CD8-positive, alpha-beta memory T cell (primary cell): ENCODE measurements at regions not wholly inside any gene's neighbourhood (a gene's known extent, or its start where the extent isn't known, plus 50 kb on each side); places are given as distances from the start of the nearest gene placed in this dataset.
"Not testable (repeated sequence)": the region's sequence is repeated elsewhere in the genome, so short reads cannot be mapped to it uniquely, and the experiment has no call there.

Source experiments
- CTCF ChIA-PET: fragments of 350-600 bp; sonication (Branson Sonifier 250); formaldehyde crosslinking; loops from one replicate; lab custom pipeline; 2021; ENCODE audit warnings: antibody characterized with exemption; lab: Charles Lee
- POLR2A ChIA-PET: fragments of 350-600 bp; sonication (Branson Sonifier 250); formaldehyde crosslinking; loops from one replicate; lab custom pipeline; 2021; ENCODE audit warnings: antibody characterized with exemption; lab: Charles Lee
- DNase-seq, 5 donors: peaks; one replicate each; pipeline versions ENCODE4 v3.0.0 to v3.0.0-alpha.2; 2020 to 2022; ENCODE audit warnings: mixed read lengths in 1 of 5
- H3K27ac ChIP-seq: one replicate; pipeline ENCODE4 v1.7.0; 2013; ENCODE audit warnings: low read depth, mild to moderate bottlenecking, low read length, moderate library complexity
- H3K27me3 ChIP-seq: 2 replicates; pipeline ENCODE4 v1.7.0; 2013; ENCODE audit warnings: low read length, mild to moderate bottlenecking; ENCODE audit not compliant: insufficient read depth, poor library complexity, severe bottlenecking
- H3K36me3 ChIP-seq: 2 replicates; pipeline ENCODE4 v1.7.0; 2013; ENCODE audit warnings: mild to moderate bottlenecking, low read length, moderate library complexity; ENCODE audit not compliant: insufficient read depth
- H3K4me1 ChIP-seq: 2 replicates; pipeline ENCODE4 v1.7.0; 2013; ENCODE audit warnings: mild to moderate bottlenecking, low read length, moderate library complexity; ENCODE audit not compliant: insufficient read depth
- H3K4me3 ChIP-seq: 2 replicates; pipeline ENCODE4 v1.7.0; 2013; ENCODE audit warnings: mild to moderate bottlenecking, low read length
- H3K9me3 ChIP-seq: 2 replicates; pipeline ENCODE4 v1.7.0; 2013; ENCODE audit warnings: mild to moderate bottlenecking, low read length
- H3K27ac Mint-ChIP-seq, 8 donors: one replicate each; pipeline ENCODE4 v1.8.0; 2020 to 2021; ENCODE audit warnings: mixed read lengths in 8 of 8, mild to moderate bottlenecking in 6 of 8, inconsistent platforms in 3 of 8, moderate library complexity in 3 of 8
- H3K27me3 Mint-ChIP-seq, 2 donors: one replicate each; pipeline ENCODE4 v1.8.0; 2020 to 2021; ENCODE audit warnings: mixed read lengths in 2 of 2, mild to moderate bottlenecking in 1 of 2, moderate library complexity in 1 of 2
- H3K36me3 Mint-ChIP-seq, 3 donors: one replicate each; pipeline ENCODE4 v1.8.0; 2020 to 2021; ENCODE audit warnings: mixed read lengths in 3 of 3, inconsistent platforms in 1 of 3, mild to moderate bottlenecking in 1 of 3
- H3K4me1 Mint-ChIP-seq, 3 donors: one replicate each; pipeline ENCODE4 v1.8.0; 2020 to 2021; ENCODE audit warnings: mixed read lengths in 3 of 3, inconsistent platforms in 1 of 3, mild to moderate bottlenecking in 1 of 3
- H3K4me3 Mint-ChIP-seq, 7 donors: one replicate each; pipeline ENCODE4 v1.8.0; 2020 to 2021; ENCODE audit warnings: mixed read lengths in 7 of 7, mild to moderate bottlenecking in 6 of 7, moderate library complexity in 4 of 7, inconsistent platforms in 2 of 7
- H3K9me3 Mint-ChIP-seq, 5 donors: one replicate each; pipeline ENCODE4 v1.8.0; 2020 to 2022; ENCODE audit warnings: mixed read lengths in 5 of 5, mild to moderate bottlenecking in 3 of 5, moderate library complexity in 2 of 5, inconsistent platforms in 1 of 5

- H3K27me3 ChIP-seq = no peaks in the 10 kb centered on the region
- ChIA-PET POLR2A (no interaction called here), CTCF (no interaction called here)
Measured at GRCh38 chr15:92763459-92763858, 107.9 kb upstream of the FAM174B start.

DNA sequence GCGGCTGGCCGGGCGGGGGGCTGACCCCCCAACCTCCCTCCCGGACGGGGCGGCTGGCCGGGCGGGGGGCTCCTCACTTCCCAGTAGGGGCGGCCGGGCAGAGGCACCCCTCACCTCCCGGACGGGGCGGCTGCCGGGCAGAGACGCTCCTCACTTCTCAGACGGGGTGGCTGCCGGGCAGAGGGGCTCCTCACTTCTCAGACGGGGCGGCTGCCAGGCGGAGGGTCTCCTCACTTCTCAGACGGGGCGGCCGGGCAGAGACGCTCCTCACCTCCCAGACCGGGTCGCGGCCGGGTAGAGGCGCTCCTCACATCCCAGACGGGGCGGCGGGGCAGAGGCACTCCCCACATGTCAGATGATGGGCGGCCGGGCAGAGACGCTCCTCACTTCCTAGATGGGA lies 112.6 kb upstream of the FAM174B start:
- H3K36me3 ChIP-seq, H3K27me3 Mint-ChIP-seq, DNase-seq, H3K4me1 Mint-ChIP-seq, CTCF ChIA-PET, POLR2A ChIA-PET, H3K27me3 ChIP-seq, H3K9me3 ChIP-seq, H3K4me3 ChIP-seq, H3K4me1 ChIP-seq, H3K27ac ChIP-seq, H3K9me3 Mint-ChIP-seq, H3K36me3 Mint-ChIP-seq, H3K4me3 Mint-ChIP-seq, H3K27ac Mint-ChIP-seq: not testable (repeated sequence)

More at GRCh38 chr15:92763459-92763858, 107.9 kb upstream of the FAM174B start:
- H3K27ac ChIP-seq = no peak overlapping the region
- H3K9me3 ChIP-seq = no peaks in the 10 kb centered on the region
- no peak for DNase-seq
- Mint-ChIP-seq H3K4me3 (no peak overlapping the region), H3K27ac (no peak overlapping the region), H3K36me3 (peaks cover 0 to 1% (median 0%) of the 10 kb centered on the region in 3 donors), H3K9me3 (peaks cover 0 to 7% (median 2%) of the 10 kb centered on the region in 5 donors), H3K4me1 (no peaks in the 10 kb centered on the region), H3K27me3 (peaks cover 0 to 3% of the 10 kb centered on the region in 2 donors)
- H3K4me1 ChIP-seq = no peaks in the 10 kb centered on the region
- no peaks in the 10 kb centered on the region for H3K36me3 ChIP-seq
- H3K4me3 ChIP-seq = no peak overlapping the region

DNA sequence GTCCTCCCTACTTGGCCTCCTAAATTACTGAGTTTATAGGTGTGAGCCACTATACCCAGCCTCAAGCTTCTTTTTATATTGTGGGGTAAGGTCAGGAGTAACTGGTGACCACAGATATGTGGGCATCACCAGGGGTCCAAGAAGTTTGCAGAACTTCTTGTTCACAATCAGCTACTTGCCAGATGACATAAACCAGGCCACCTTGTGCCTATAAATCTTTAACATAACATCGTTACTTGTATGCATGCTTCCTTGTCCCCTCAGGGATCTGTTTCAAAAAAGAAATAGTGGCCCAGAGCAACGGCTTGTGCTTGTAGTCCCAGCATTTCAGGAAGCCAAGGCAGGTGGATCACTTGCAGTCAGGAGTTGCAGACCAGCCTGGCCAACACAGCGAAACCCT lies 115.1 kb upstream of the FAM174B start:
- Mint-ChIP-seq H3K4me1 (no peaks in the 10 kb centered on the region), H3K36me3 (no peaks in the 10 kb centered on the region), H3K9me3 (no peaks in the 10 kb centered on the region), H3K4me3 (no peak overlapping the region), H3K27me3 (no peaks in the 10 kb centered on the region), H3K27ac (no peak overlapping the region)
- DNase-seq = no peak
- no peaks in the 10 kb centered on the region for H3K36me3 ChIP-seq
- ChIA-PET CTCF (no interaction called here), POLR2A (no interaction called here)
- H3K4me3 ChIP-seq = no peak overlapping the region
- H3K4me1 ChIP-seq = no peaks in the 10 kb centered on the region
- no peaks in the 10 kb centered on the region for H3K27me3 ChIP-seq
- H3K9me3 ChIP-seq = no peaks in the 10 kb centered on the region
- no peak overlapping the region for H3K27ac ChIP-seq

DNA sequence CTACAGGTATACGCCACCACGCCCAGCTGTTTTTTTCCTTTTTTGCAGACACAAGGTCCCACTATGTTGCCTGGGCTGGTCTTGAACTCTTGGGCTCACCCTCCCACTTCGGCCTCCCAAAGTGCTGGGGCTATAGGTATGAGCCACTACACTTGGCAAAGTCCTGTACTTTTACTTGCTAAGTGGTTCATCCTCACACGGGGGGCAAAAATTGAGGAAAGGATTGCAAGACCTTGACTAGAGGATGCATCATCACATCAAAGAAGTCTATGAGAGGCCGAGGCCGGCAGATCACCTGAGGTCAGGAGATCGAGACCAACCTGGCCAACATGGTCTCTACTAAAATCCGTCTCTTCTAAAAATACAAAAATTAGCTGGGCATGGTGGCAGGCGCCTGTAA lies 116.5 kb upstream of the FAM174B start:
- POLR2A ChIA-PET = no interaction called here
- H3K27me3 Mint-ChIP-seq = no peaks in the 10 kb centered on the region
- peak overlapping the region in 1 of 8 donors; percentile 43 for H3K27ac Mint-ChIP-seq

GRCh38 chr15:92772626-92773244 lies 117.2 kb upstream of the FAM174B start:
- Mint-ChIP-seq H3K36me3 (no peaks in the 10 kb centered on the region), H3K27ac (no peak overlapping the region), H3K4me3 (no peak overlapping the region), H3K27me3 (no peaks in the 10 kb centered on the region), H3K9me3 (no peaks in the 10 kb centered on the region), H3K4me1 (no peaks in the 10 kb centered on the region)
- no peaks in the 10 kb centered on the region for H3K9me3 ChIP-seq
- H3K4me3 ChIP-seq = no peak overlapping the region
- H3K36me3 ChIP-seq = no peaks in the 10 kb centered on the region
- H3K4me1 ChIP-seq = no peaks in the 10 kb centered on the region
- ChIA-PET CTCF (no interaction called here), POLR2A (no interaction called here)
- no peak for DNase-seq
- H3K27me3 ChIP-seq = no peaks in the 10 kb centered on the region
- no peak overlapping the region for H3K27ac ChIP-seq

More for the DNA sequence above, 116.5 kb upstream of the FAM174B start:
- Histone ChIP-seq H3K36me3 (no peaks in the 10 kb centered on the region), H3K4me3 (no peak overlapping the region), H3K27me3 (no peaks in the 10 kb centered on the region), H3K27ac (no peak overlapping the region), H3K4me1 (no peaks in the 10 kb centered on the region), H3K9me3 (no peaks in the 10 kb centered on the region)
- Mint-ChIP-seq H3K36me3 (no peaks in the 10 kb centered on the region), H3K4me3 (no peak overlapping the region), H3K9me3 (no peaks in the 10 kb centered on the region), H3K4me1 (no peaks in the 10 kb centered on the region)
- DNase-seq = no peak
- CTCF ChIA-PET = no interaction called here

GRCh38 chr15:92773340-92773739 lies 117.8 kb upstream of the FAM174B start:
- ChIA-PET CTCF (no interaction called here), POLR2A (no interaction called here)
- H3K9me3 ChIP-seq = no peaks in the 10 kb centered on the region
- no peak overlapping the region for H3K27ac ChIP-seq
- H3K36me3 ChIP-seq = no peaks in the 10 kb centered on the region
- no peak overlapping the region for H3K4me3 ChIP-seq
- H3K4me1 Mint-ChIP-seq = no peaks in the 10 kb centered on the region
- H3K27ac Mint-ChIP-seq = no peak overlapping the region
- no peaks in the 10 kb centered on the region for H3K27me3 ChIP-seq
- DNase-seq = no peak
- no peaks in the 10 kb centered on the region for H3K9me3 Mint-ChIP-seq
- no peaks in the 10 kb centered on the region for H3K27me3 Mint-ChIP-seq
- no peaks in the 10 kb centered on the region for H3K36me3 Mint-ChIP-seq
- H3K4me3 Mint-ChIP-seq = no peak overlapping the region
- H3K4me1 ChIP-seq = no peaks in the 10 kb centered on the region

DNA sequence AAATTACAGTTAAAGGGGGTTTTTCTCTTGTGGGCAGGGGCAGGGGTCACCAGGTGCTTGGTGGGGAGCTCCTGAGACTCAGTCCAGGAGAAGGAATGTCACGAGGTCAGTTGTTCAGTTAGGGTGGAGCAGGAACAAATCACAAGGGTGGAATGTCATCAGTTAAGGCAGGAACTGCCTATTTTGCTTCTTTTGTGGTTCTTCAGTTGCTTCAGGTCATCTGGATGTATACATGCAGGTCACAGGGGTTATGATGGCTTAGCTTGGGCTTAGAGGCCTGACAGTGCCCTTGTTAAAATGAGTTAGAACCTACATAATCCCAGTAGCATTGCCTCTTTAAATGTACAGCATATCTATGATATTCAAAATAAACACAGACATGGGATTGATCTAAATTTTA lies 120.2 kb upstream of the CHD2 start:
- ChIA-PET CTCF (no interaction called here), POLR2A (no interaction called here)
- Histone ChIP-seq H3K36me3 (no peaks in the 10 kb centered on the region), H3K27ac (no peak overlapping the region), H3K4me3 (no peak overlapping the region), H3K9me3 (no peaks in the 10 kb centered on the region), H3K4me1 (no peaks in the 10 kb centered on the region), H3K27me3 (no peaks in the 10 kb centered on the region)
- H3K4me1 Mint-ChIP-seq = no peaks in the 10 kb centered on the region
- H3K36me3 Mint-ChIP-seq = peaks cover 1 to 7% (median 4%) of the 10 kb centered on the region in 3 donors
- no peaks in the 10 kb centered on the region for H3K27me3 Mint-ChIP-seq
- H3K27ac Mint-ChIP-seq = no peak overlapping the region
- H3K4me3 Mint-ChIP-seq = no peak overlapping the region
- DNase-seq = no peak
- peaks cover 0 to 6% (median 3%) of the 10 kb centered on the region in 5 donors for H3K9me3 Mint-ChIP-seq

DNA sequence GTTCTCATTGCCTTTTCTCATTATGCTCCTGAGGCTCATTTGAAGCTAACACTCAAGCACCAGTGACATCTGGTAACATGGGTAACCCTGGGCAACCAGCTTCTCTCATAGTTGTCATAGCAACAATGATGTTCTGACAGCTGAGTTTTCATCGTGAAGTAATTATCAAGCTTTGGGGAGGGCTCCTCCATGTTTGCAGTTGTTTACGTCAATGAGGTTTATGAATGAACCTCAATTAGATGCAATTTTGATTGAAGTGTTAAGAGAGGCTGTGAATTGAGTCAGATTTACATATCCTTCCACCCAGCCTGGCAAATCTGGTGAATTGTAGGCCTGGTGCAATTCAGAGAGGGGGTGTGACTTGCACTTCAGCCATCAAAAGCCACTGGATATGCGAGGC lies 119.3 kb upstream of the CHD2 start:
- no peak overlapping the region for H3K27ac ChIP-seq
- H3K4me1 Mint-ChIP-seq = no peaks in the 10 kb centered on the region
- no peak overlapping the region for H3K4me3 ChIP-seq
- no peaks in the 10 kb centered on the region for H3K4me1 ChIP-seq
- H3K9me3 Mint-ChIP-seq = peaks cover 0 to 6% (median 3%) of the 10 kb centered on the region in 5 donors
- POLR2A ChIA-PET = no interaction called here
- H3K36me3 ChIP-seq = no peaks in the 10 kb centered on the region
- H3K4me3 Mint-ChIP-seq = no peak overlapping the region
- H3K27ac Mint-ChIP-seq = no peak overlapping the region
- H3K27me3 ChIP-seq = no peaks in the 10 kb centered on the region
- no peaks in the 10 kb centered on the region for H3K9me3 ChIP-seq
- CTCF ChIA-PET = interaction anchor here (0.8 kb wide), 1 partner anchor 164 kb away, joined by 3 read pairs; no protein-coding TSS in a partner anchor
- no peak for DNase-seq
- no peaks in the 10 kb centered on the region for H3K27me3 Mint-ChIP-seq
- peaks cover 1 to 7% (median 4%) of the 10 kb centered on the region in 3 donors for H3K36me3 Mint-ChIP-seq
